Mucosa of descending colon (tissue), 3 donors: ENCODE measurements at regions not wholly inside any gene's neighbourhood (a gene's known extent, or its start where the extent isn't known, plus 50 kb on each side); places are given as distances from the start of the nearest gene placed in this dataset.

Experiments used
- ATAC-seq: fragments of 200-7000 bp; cut with Tn5 transposase; one replicate; pipeline ENCODE4 v1.9.1; 2020; ENCODE audit warnings: mild to moderate bottlenecking, moderate library complexity
- DNase-seq, 3 donors: peaks; one replicate each; pipeline ENCODE4 v3.0.0-alpha.2; 2020
- H3K36me3 ChIP-seq: fragments of 200-600 bp; one replicate; pipeline ENCODE4 v1.8.0; 2021; ENCODE audit warnings: low read depth, mild to moderate bottlenecking
- H3K4me1 ChIP-seq: fragments of 200-600 bp; one replicate; pipeline ENCODE4 v1.8.0; 2021; ENCODE audit warnings: low read depth, mild to moderate bottlenecking
- H3K4me3 ChIP-seq: fragments of 200-600 bp; one replicate; pipeline ENCODE4 v1.8.0; 2021; ENCODE audit warnings: mild to moderate bottlenecking
- H3K9me3 ChIP-seq: fragments of 200-600 bp; one replicate; pipeline ENCODE4 v1.8.0; 2021; ENCODE audit warnings: mild to moderate bottlenecking
- intact Hi-C, 2 donors: fragments of 100-400 bp; cut with DNase I in 1 of 2; cut with micrococcal nuclease in 1 of 2; formaldehyde crosslinking; loops; one replicate each; pipeline versions ENCODE4 v1.11.0 to v1.11.1; 2022; cut with DNase I, micrococcal nuclease
- TF ChIP-seq, protein P1 (sequence below): fragments of 200-600 bp; IDR thresholded peaks from one replicate; pipeline ENCODE4 v1.8.0; 2022; ENCODE audit warnings: antibody characterized with exemption, mild to moderate bottlenecking
- donor health status: DM: no; HTN: no; CAD: no; lungs with moderate emphysema.
- donor health status: DM: no; HTN: no; CAD: no.
- donor health status: DM: no; HTN: yes; CAD: no.

DNA sequence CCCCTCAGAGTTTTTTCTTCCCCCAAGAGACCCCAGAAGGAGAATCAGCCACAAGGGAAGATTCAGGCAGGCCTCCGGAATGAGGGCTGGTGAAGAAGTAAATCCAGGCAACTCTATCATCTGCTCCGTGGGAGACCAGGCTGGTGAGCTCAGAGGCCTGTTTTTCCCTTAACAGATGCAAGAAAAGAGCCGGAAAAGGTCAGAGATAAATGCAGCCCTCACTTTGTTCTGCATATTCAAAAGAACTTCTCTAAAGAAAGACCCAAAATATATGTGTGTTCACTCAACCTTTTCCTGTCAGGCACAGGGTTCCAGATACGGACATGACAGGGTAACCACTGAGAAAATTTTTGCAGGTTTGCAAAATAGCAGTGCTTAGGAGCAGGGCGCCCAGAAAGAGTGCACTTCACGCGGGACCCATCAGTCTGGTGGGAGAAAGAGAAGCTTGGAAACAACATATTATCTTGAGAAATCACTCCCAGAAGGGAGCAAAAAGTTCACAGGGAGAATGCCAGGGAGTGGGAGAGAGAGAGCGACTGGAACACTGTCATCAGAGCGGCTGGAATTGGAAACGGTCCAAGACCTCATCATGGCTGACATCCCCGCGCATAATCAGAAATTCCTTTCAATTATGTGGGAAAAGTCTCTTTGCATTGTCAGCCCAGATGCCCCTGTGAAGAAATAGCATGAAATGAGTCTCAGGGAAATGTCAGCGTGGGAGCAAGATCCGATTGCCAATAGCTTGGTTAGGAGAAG is 244.8 kb upstream of the SLC14A2 start:
- ATAC-seq (no peak), DNase-seq (no peak)
- Histone ChIP-seq H3K9me3 (no peaks in the 10 kb centered on the region), H3K36me3 (no peaks in the 10 kb centered on the region), H3K4me1 (no peaks in the 10 kb centered on the region), H3K4me3 (no peak overlapping the region)
- intact Hi-C loops = no loop called here
- TF ChIP-seq, protein P1, sequence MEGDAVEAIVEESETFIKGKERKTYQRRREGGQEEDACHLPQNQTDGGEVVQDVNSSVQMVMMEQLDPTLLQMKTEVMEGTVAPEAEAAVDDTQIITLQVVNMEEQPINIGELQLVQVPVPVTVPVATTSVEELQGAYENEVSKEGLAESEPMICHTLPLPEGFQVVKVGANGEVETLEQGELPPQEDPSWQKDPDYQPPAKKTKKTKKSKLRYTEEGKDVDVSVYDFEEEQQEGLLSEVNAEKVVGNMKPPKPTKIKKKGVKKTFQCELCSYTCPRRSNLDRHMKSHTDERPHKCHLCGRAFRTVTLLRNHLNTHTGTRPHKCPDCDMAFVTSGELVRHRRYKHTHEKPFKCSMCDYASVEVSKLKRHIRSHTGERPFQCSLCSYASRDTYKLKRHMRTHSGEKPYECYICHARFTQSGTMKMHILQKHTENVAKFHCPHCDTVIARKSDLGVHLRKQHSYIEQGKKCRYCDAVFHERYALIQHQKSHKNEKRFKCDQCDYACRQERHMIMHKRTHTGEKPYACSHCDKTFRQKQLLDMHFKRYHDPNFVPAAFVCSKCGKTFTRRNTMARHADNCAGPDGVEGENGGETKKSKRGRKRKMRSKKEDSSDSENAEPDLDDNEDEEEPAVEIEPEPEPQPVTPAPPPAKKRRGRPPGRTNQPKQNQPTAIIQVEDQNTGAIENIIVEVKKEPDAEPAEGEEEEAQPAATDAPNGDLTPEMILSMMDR = no peak

DNA sequence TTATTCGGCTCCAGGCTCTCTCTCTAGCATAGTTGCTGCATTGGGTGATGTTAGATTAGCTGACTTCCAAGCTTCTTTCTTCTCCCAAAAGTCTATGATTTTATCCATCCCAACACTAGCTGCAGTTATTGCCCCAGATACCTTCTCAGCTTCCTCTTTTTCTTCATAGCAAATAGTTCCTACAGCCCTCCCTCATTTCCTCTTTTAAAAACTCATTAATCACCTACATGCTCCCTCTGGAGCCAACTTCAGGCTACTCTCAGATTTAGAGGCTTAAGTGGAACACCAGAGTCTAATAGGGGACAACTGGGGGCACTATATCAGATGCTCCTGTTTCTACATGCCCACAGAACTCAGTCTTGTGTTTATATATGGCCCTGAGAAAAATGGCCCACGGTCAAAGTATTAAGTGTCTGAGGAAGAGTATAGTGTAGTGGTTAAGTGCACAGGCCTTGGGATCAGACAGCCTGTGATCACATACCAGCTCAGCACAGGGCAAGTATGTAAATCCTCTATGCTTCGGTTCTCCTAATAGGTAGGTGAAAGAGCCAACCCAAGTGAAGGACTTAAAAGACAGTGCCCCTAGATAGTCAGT is 241.9 kb upstream of the SLC14A2 start:
- DNase-seq = no peak
- H3K4me1 ChIP-seq = no peaks in the 10 kb centered on the region
- TF ChIP-seq, protein P1 = no peak
- intact Hi-C loops = no loop called here
- no peaks in the 10 kb centered on the region for H3K9me3 ChIP-seq
- no peaks in the 10 kb centered on the region for H3K36me3 ChIP-seq
- ATAC-seq = no peak
- no peak overlapping the region for H3K4me3 ChIP-seq

DNA sequence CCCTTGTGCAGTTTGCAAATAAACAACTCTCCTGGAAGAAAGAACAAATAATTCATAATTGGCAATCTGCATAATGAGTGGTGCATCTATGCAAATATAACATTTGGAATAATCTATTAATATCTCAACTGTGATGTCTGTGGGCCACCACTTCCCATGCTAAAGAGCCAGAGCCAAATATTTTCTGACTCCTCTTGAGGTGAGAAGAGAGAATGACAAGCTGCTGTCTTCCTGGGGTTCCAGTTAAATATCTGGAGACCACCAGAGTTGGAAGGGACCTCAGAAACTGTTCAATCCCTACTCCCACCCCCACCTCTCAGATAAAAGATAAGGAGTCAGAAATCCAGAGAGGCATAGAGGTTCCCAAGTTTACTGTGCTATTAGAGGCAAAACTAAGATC is 241.0 kb upstream of the SLC14A2 start:
- intact Hi-C loops = no loop called here
- Histone ChIP-seq H3K36me3 (no peaks in the 10 kb centered on the region), H3K4me1 (no peaks in the 10 kb centered on the region), H3K4me3 (no peak overlapping the region), H3K9me3 (no peaks in the 10 kb centered on the region)
- DNase-seq (no peak), ATAC-seq (no peak)
- TF ChIP-seq, protein P1 = no peak

DNA sequence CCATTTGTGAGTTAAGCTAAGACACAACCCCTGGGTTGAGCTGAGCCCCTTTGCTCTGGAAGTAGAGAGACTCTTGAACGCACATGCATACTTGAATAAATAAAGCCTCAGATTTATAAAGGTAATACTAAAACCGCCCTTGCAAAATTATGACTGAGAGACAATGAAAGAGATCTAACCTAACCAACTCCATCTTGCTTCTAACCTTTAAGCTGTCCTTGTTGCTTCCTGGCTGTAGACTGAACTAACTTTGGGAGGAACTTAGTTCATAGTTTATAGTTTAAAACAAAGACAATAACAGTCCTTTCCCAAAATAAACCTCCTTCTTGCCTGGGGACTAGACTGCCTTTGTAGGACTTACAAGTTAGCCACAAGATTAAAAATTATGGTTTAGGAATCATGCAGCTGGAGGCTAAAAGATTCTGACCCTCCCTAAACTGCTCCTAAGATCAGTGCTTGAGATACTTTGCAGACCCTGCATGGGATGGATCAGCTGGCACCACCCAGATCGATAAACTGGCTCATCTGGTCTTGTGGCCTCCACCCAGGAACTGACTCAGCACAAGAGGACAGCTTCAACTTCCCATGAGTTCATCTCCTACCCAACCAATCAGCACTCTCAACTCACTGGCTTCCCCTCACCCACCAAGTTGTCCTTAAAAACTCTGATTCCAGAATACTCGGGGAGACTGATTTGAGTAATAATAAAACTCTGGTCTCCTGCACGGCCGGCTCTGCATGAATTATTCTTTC is 240.2 kb upstream of the SLC14A2 start:
- DNase-seq (no peak), ATAC-seq (no peak)
- TF ChIP-seq, protein P1 = no peak
- intact Hi-C loops = no loop called here
- Histone ChIP-seq H3K4me3 (no peak overlapping the region), H3K9me3 (no peaks in the 10 kb centered on the region), H3K36me3 (no peaks in the 10 kb centered on the region), H3K4me1 (no peaks in the 10 kb centered on the region)

DNA sequence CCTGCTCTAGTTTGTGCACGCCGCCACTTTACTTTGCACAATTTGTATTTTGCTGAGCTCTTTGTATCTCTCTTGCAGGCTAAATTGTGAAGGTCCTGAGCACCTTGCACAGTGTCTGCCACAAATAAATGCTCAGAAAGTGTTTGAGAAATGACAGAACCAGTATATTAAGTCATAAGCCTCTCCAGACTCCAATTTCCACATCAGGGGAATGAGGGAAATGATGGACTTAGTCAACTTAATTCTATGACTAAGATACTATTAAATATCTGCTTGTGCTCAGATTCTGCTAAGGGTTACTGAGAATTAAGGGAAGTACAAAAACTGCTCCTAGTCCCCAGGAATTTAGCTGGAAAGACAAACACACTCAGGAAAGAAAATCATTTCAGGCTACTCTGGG is 239.1 kb upstream of the SLC14A2 start:
- no peaks in the 10 kb centered on the region for H3K9me3 ChIP-seq
- ATAC-seq (no peak), DNase-seq (no peak)
- TF ChIP-seq, protein P1 = no peak
- H3K4me1 ChIP-seq = no peaks in the 10 kb centered on the region
- intact Hi-C loops = no loop called here
- no peak overlapping the region for H3K4me3 ChIP-seq
- no peaks in the 10 kb centered on the region for H3K36me3 ChIP-seq
